ENCODE measurements at regions not wholly inside any gene's neighbourhood (a gene's known extent, or its start where the extent isn't known, plus 50 kb on each side); places are given as distances from the start of the nearest gene placed in this dataset.

- no peaks in the 10 kb centered on the region for H3K36me3 ChIP-seq (ENCODE audit: control insufficient read depth in 1 of 2, insufficient read depth in 2 of 2, low read depth in 1 of 2, low read length in 2 of 2)
- no peak overlapping the region for H3K23ac ChIP-seq (ENCODE audit: low read length in 2 of 2)
- H2BK12ac ChIP-seq (ENCODE audit: low read length in 2 of 2), result no peak overlapping the region
- 84% methylated on average over 9 of the region's 9 CpGs for WGBS
- no peak overlapping the region for H3K18ac ChIP-seq (ENCODE audit: low read depth in 1 of 2, low read length in 2 of 2)
- H3K79me1 ChIP-seq (replicated peaks; ENCODE audit: low read length, poor library complexity, severe bottlenecking), result no peaks in the 10 kb centered on the region
- H2BK15ac ChIP-seq (ENCODE audit: low read depth, poor library complexity, severe bottlenecking), result no peak overlapping the region
- no peak overlapping the region for H2BK5ac ChIP-seq (ENCODE audit: low read depth, low read length, poor library complexity, severe bottlenecking)
- no peak overlapping the region for H3K4me2 ChIP-seq (ENCODE audit: low read length, poor library complexity, severe bottlenecking)
- H3K4me1 ChIP-seq (ENCODE audit: control insufficient read depth, insufficient read depth, low read depth, low read length), result no peaks in the 10 kb centered on the region
- H4K91ac ChIP-seq (ENCODE audit: low read length), result peak overlapping the region; percentile 3
- no peak overlapping the region for H4K8ac ChIP-seq (ENCODE audit: low read length)
- DNase-seq, result no peak
- H2AK5ac ChIP-seq (ENCODE audit: low read length, severe bottlenecking), result no peak overlapping the region
- no peak overlapping the region for H3K9ac ChIP-seq (ENCODE audit: low read length)
- H3K14ac ChIP-seq (ENCODE audit: low read length in 2 of 2), result no peak overlapping the region
- H2AFZ ChIP-seq (ENCODE audit: low read depth, low read length), result no peak overlapping the region
- H3K27ac ChIP-seq (ENCODE audit: low read length, poor library complexity, severe bottlenecking), result no peak overlapping the region
- H3K9me3 ChIP-seq (ENCODE audit: control insufficient read depth, low read length), result peaks cover 3% of the 10 kb centered on the region
- H3K27me3 ChIP-seq (ENCODE audit: control insufficient read depth in 1 of 2, insufficient read depth in 1 of 2, low read length in 2 of 2), result no peaks in the 10 kb centered on the region
- H2BK120ac ChIP-seq (ENCODE audit: low read depth, low read length), result no peak overlapping the region
- no peak overlapping the region for H3K4ac ChIP-seq (ENCODE audit: low read depth in 1 of 2, low read length in 2 of 2)
- H3K4me3 ChIP-seq (ENCODE audit: insufficient read depth in 1 of 2, low read depth in 1 of 2, low read length in 2 of 2), result no peak overlapping the region
These were observed 584.7 kb downstream of the BMP2 start for GRCh38 chr20:7352165-7352564.

DNA sequence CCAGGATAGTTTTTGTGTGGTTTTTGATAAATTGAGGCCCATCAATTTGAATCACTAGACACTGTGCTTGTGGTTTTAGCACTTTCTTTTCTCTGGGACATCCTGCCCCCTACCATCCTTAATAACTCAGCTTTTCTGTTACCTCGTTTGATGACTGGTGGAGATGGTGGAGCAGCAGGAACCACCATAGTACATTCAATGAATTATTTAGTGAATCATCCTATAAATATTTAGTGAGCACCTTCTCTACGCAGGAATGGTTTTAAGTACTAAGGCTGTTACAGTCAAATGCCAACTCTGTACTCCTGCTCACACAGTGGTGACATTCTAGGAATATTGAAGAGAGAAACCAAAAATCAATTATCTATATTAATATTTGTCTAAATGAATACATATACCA, 585.2 kb downstream of the HAO1 start:
- Histone ChIP-seq H3K36me3 (ENCODE audit: control insufficient read depth in 1 of 2, insufficient read depth in 2 of 2, low read depth in 1 of 2, low read length in 2 of 2) (no peaks in the 10 kb centered on the region), H3K4me1 (ENCODE audit: control insufficient read depth, insufficient read depth, low read depth, low read length) (no peaks in the 10 kb centered on the region), H2BK12ac (ENCODE audit: low read length in 2 of 2) (no peak overlapping the region), H4K91ac (ENCODE audit: low read length) (no peak overlapping the region), H2BK15ac (ENCODE audit: low read depth, poor library complexity, severe bottlenecking) (no peak overlapping the region), H3K79me1 (replicated peaks; ENCODE audit: low read length, poor library complexity, severe bottlenecking) (no peaks in the 10 kb centered on the region), H3K27me3 (ENCODE audit: control insufficient read depth in 1 of 2, insufficient read depth in 1 of 2, low read length in 2 of 2) (no peaks in the 10 kb centered on the region), H3K27ac (ENCODE audit: low read length, poor library complexity, severe bottlenecking) (no peak overlapping the region), H3K9me3 (ENCODE audit: control insufficient read depth, low read length) (peaks cover 3% of the 10 kb centered on the region), H3K9ac (ENCODE audit: low read length) (no peak overlapping the region), H3K18ac (ENCODE audit: low read depth in 1 of 2, low read length in 2 of 2) (no peak overlapping the region), H4K8ac (ENCODE audit: low read length) (no peak overlapping the region), H2AK5ac (ENCODE audit: low read length, severe bottlenecking) (no peak overlapping the region), H2BK5ac (ENCODE audit: low read depth, low read length, poor library complexity, severe bottlenecking) (no peak overlapping the region), H3K23ac (ENCODE audit: low read length in 2 of 2) (no peak overlapping the region), H3K4me2 (ENCODE audit: low read length, poor library complexity, severe bottlenecking) (no peak overlapping the region), H2BK120ac (ENCODE audit: low read depth, low read length) (no peak overlapping the region), H3K14ac (ENCODE audit: low read length in 2 of 2) (no peak overlapping the region), H3K4me3 (ENCODE audit: insufficient read depth in 1 of 2, low read depth in 1 of 2, low read length in 2 of 2) (no peak overlapping the region), H3K4ac (ENCODE audit: low read depth in 1 of 2, low read length in 2 of 2) (no peak overlapping the region), H2AFZ (ENCODE audit: low read depth, low read length) (no peak overlapping the region)
- 100% methylated on average over 1 of the region's 2 CpGs for WGBS
- no peak for DNase-seq

DNA sequence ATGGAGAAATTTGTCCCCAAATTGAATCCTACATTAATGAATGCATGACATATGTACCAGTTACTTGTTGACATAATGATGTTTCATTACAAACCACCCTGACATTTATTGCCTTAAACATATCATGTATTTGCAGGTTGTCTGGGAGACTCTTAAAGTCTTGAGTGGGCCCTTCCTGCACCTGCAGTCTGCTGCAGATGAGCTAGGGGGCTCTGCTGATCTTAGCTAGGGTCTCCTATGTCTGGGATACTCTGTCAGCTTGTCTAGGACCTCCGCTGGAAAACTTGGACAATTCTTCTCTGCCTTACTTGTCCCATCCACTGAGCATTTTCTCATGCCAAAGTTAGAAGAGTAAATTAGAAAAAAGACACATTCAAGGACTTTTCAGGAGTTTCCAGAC, 581.6 kb downstream of the HAO1 start:
- Histone ChIP-seq H2AK5ac (ENCODE audit: low read length, severe bottlenecking) (no peak overlapping the region), H3K4me3 (ENCODE audit: insufficient read depth in 1 of 2, low read depth in 1 of 2, low read length in 2 of 2) (no peak overlapping the region), H3K23ac (ENCODE audit: low read length in 2 of 2) (no peak overlapping the region), H3K4me1 (ENCODE audit: control insufficient read depth, insufficient read depth, low read depth, low read length) (no peaks in the 10 kb centered on the region), H2BK15ac (ENCODE audit: low read depth, poor library complexity, severe bottlenecking) (no peak overlapping the region), H3K18ac (ENCODE audit: low read depth in 1 of 2, low read length in 2 of 2) (no peak overlapping the region), H3K4me2 (ENCODE audit: low read length, poor library complexity, severe bottlenecking) (no peak overlapping the region), H3K14ac (ENCODE audit: low read length in 2 of 2) (no peak overlapping the region), H2AFZ (ENCODE audit: low read depth, low read length) (no peak overlapping the region), H2BK12ac (ENCODE audit: low read length in 2 of 2) (no peak overlapping the region), H3K9me3 (ENCODE audit: control insufficient read depth, low read length) (no peaks in the 10 kb centered on the region), H4K8ac (ENCODE audit: low read length) (no peak overlapping the region), H2BK5ac (ENCODE audit: low read depth, low read length, poor library complexity, severe bottlenecking) (no peak overlapping the region), H2BK120ac (ENCODE audit: low read depth, low read length) (no peak overlapping the region), H3K79me1 (replicated peaks; ENCODE audit: low read length, poor library complexity, severe bottlenecking) (no peaks in the 10 kb centered on the region), H3K36me3 (ENCODE audit: control insufficient read depth in 1 of 2, insufficient read depth in 2 of 2, low read depth in 1 of 2, low read length in 2 of 2) (no peaks in the 10 kb centered on the region), H3K27me3 (ENCODE audit: control insufficient read depth in 1 of 2, insufficient read depth in 1 of 2, low read length in 2 of 2) (no peaks in the 10 kb centered on the region), H4K91ac (ENCODE audit: low read length) (no peak overlapping the region), H3K27ac (ENCODE audit: low read length, poor library complexity, severe bottlenecking) (no peak overlapping the region), H3K4ac (ENCODE audit: low read depth in 1 of 2, low read length in 2 of 2) (no peak overlapping the region), H3K9ac (ENCODE audit: low read length) (no peak overlapping the region)
- no CpG with 5 or more reads among the region's 1 CpG for WGBS
- no peak for DNase-seq

- Histone ChIP-seq H4K8ac (ENCODE audit: low read length) (no peak overlapping the region), H3K18ac (ENCODE audit: low read depth in 1 of 2, low read length in 2 of 2) (no peak overlapping the region), H3K14ac (ENCODE audit: low read length in 2 of 2) (no peak overlapping the region), H3K36me3 (ENCODE audit: control insufficient read depth in 1 of 2, insufficient read depth in 2 of 2, low read depth in 1 of 2, low read length in 2 of 2) (no peaks in the 10 kb centered on the region), H2AFZ (ENCODE audit: low read depth, low read length) (no peak overlapping the region), H3K9me3 (ENCODE audit: control insufficient read depth, low read length) (no peaks in the 10 kb centered on the region), H2BK5ac (ENCODE audit: low read depth, low read length, poor library complexity, severe bottlenecking) (no peak overlapping the region), H2BK15ac (ENCODE audit: low read depth, poor library complexity, severe bottlenecking) (no peak overlapping the region), H2AK5ac (ENCODE audit: low read length, severe bottlenecking) (no peak overlapping the region), H3K4me1 (ENCODE audit: control insufficient read depth, insufficient read depth, low read depth, low read length) (no peaks in the 10 kb centered on the region), H3K27me3 (ENCODE audit: control insufficient read depth in 1 of 2, insufficient read depth in 1 of 2, low read length in 2 of 2) (no peaks in the 10 kb centered on the region), H3K79me1 (replicated peaks; ENCODE audit: low read length, poor library complexity, severe bottlenecking) (no peaks in the 10 kb centered on the region), H3K4me2 (ENCODE audit: low read length, poor library complexity, severe bottlenecking) (no peak overlapping the region), H3K9ac (ENCODE audit: low read length) (no peak overlapping the region), H3K4ac (ENCODE audit: low read depth in 1 of 2, low read length in 2 of 2) (no peak overlapping the region), H4K91ac (ENCODE audit: low read length) (no peak overlapping the region), H3K27ac (ENCODE audit: low read length, poor library complexity, severe bottlenecking) (no peak overlapping the region), H2BK12ac (ENCODE audit: low read length in 2 of 2) (no peak overlapping the region), H3K23ac (ENCODE audit: low read length in 2 of 2) (no peak overlapping the region), H3K4me3 (ENCODE audit: insufficient read depth in 1 of 2, low read depth in 1 of 2, low read length in 2 of 2) (no peak overlapping the region), H2BK120ac (ENCODE audit: low read depth, low read length) (no peak overlapping the region)
- WGBS, result 75% methylated on average over 2 of the region's 3 CpGs
- DNase-seq, result no peak
These were observed 580.5 kb downstream of the HAO1 start for GRCh38 chr20:7359739-7360138.
